Gastroesophageal sphincter (tissue), 4 donors: ENCODE measurements at regions not wholly inside any gene's neighbourhood (a gene's known extent, or its start where the extent isn't known, plus 50 kb on each side); places are given as distances from the start of the nearest gene placed in this dataset.

Experiments
- ATAC-seq: fragments of 150-250 bp; one replicate; pipeline ENCODE4 v1.9.1; 2016; ENCODE audit warnings: mild to moderate bottlenecking, moderate library complexity
- H3K27ac ChIP-seq, 4 donors: fragments of 200-600 bp; sonication (generic) in 3 of 4; 1 replicate in 3 of 4; 2 replicates in 1 of 4; pipeline ENCODE4 v1.5.1; 2016 to 2019
- H3K27me3 ChIP-seq: fragments of 200-600 bp; sonication (generic); one replicate; pipeline ENCODE4 v1.5.1; 2019
- H3K36me3 ChIP-seq, 2 donors: fragments of 200-600 bp; sonication (generic); one replicate each; pipeline ENCODE4 v1.5.1; 2019; ENCODE audit warnings: control low read depth in 1 of 2
- H3K4me1 ChIP-seq, 3 donors: fragments of 200-600 bp; sonication (generic); 1 replicate in 2 of 3; 2 replicates in 1 of 3; pipeline ENCODE4 v1.5.1; 2016 to 2019; ENCODE audit warnings: control low read depth in 2 of 3
- H3K4me3 ChIP-seq, 2 donors: fragments of 200-600 bp; sonication (generic); one replicate each; pipeline ENCODE4 v1.5.1; 2019; ENCODE audit warnings: mild to moderate bottlenecking in 1 of 2, moderate library complexity in 1 of 2
- H3K9me3 ChIP-seq, 3 donors: fragments of 200-600 bp; sonication (generic); one replicate each; pipeline ENCODE4 v1.5.1; 2017 to 2019; ENCODE audit warnings: control low read depth in 2 of 3
- CTCF ChIP-seq, 4 experiments: fragments of 200-600 bp in 2 of 4; fragments of 450-650 bp in 2 of 4; sonication (generic) in 1 of 4; IDR thresholded peaks; one replicate each; pipeline ENCODE4 v1.5.1; 2017 to 2019; ENCODE audit warnings: antibody characterized with exemption in 4 of 4, mild to moderate bottlenecking in 2 of 4, moderate library complexity in 2 of 4
- EP300 ChIP-seq: sonication (generic); formaldehyde crosslinking; IDR thresholded peaks from one replicate; pipeline ENCODE4 v1.6.1; 2017; ENCODE audit warnings: antibody characterized with exemption, mild to moderate bottlenecking
- POLR2A ChIP-seq, 2 donors: fragments of 450-650 bp; IDR thresholded peaks; one replicate each; pipeline ENCODE4 v1.6.1; 2017; ENCODE audit warnings: antibody characterized with exemption in 2 of 2, mild to moderate bottlenecking in 2 of 2, moderate library complexity in 1 of 2
- POLR2AphosphoS5 ChIP-seq: sonication (generic); formaldehyde crosslinking; IDR thresholded peaks from one replicate; pipeline ENCODE4 v1.6.1; 2017; ENCODE audit warnings: antibody characterized with exemption
- WGBS, 2 donors: methylation state at CpG; one replicate each; pipeline ENCODE4 v1.1.5; 2018; ENCODE audit warnings: low coverage in 1 of 2; 5-methylcytosine and 5-hydroxymethylcytosine counted together

DNA sequence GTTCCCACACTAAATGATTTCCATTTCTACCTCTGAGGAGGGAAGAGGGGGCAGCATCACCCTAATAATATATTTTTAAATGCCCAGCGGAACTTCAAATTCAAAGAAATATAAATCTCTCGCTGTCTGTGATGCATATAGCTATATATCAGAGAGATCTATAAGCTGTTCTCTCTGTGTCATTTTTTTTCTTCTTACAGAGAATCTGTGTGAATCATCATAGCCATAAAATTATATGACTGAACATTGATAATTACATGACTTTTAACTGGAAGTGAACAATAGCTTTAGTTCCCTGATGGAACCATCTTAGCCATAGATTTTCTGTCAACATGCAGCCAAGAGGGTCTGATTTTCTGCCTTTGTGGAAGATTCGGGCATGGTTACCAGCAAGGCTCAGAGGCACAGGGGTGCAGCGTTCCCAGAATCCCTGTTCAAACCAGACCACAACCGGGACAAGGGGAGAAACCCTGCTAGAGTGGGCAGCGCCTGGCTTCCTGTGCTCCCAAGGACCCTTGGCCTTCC is 93.7 kb upstream of the OSMR start:
- 87 to 93% methylated on average over 2 to 6 of the region's 6 CpGs for WGBS, 2 donors
- TF ChIP-seq POLR2AphosphoS5 (no peak), CTCF (IDR thresholded peaks at IDR 0.05) (no peak), EP300 (no peak), POLR2A (IDR thresholded peaks at IDR 0.05) (no peak)
- peaks cover 0 to 2% (median 0%) of the 10 kb centered on the region in 3 donors for H3K4me1 ChIP-seq
- H3K36me3 ChIP-seq: no peaks in the 10 kb centered on the region
- no peak overlapping the region for H3K4me3 ChIP-seq
- H3K27me3 ChIP-seq: no peaks in the 10 kb centered on the region
- ATAC-seq: no peak
- H3K27ac ChIP-seq: no peak overlapping the region
- H3K9me3 ChIP-seq: no peaks in the 10 kb centered on the region

- ATAC-seq: no peak
- Histone ChIP-seq H3K4me3 (no peak overlapping the region), H3K36me3 (no peaks in the 10 kb centered on the region), H3K27me3 (no peaks in the 10 kb centered on the region), H3K27ac (no peak overlapping the region), H3K9me3 (no peaks in the 10 kb centered on the region), H3K4me1 (peaks cover 0 to 7% (median 0%) of the 10 kb centered on the region in 3 donors)
- TF ChIP-seq POLR2AphosphoS5 (no peak), POLR2A (IDR thresholded peaks at IDR 0.05) (no peak), CTCF (IDR thresholded peaks at IDR 0.05) (no peak), EP300 (no peak)
- 77 to 82% methylated on average over 2 to 4 of the region's 4 CpGs for WGBS, 2 donors
These were observed 93.2 kb upstream of the OSMR start for GRCh38 chr5:38752622-38753021.

GRCh38 chr5:38753141-38753540 is 92.7 kb upstream of the OSMR start:
- Histone ChIP-seq H3K27ac (no peak overlapping the region), H3K9me3 (no peaks in the 10 kb centered on the region), H3K27me3 (no peaks in the 10 kb centered on the region), H3K4me1 (peaks cover 0 to 12% (median 0%) of the 10 kb centered on the region in 3 donors), H3K4me3 (no peak overlapping the region), H3K36me3 (no peaks in the 10 kb centered on the region)
- TF ChIP-seq EP300 (no peak), POLR2A (IDR thresholded peaks at IDR 0.05) (no peak), POLR2AphosphoS5 (no peak), CTCF (IDR thresholded peaks at IDR 0.05) (no peak)
- ATAC-seq: no peak
- 70 to 93% methylated on average over 2 to 3 of the region's 3 CpGs for WGBS, 2 donors

GRCh38 chr5:38753776-38754175 is 92.0 kb upstream of the OSMR start:
- WGBS, 2 donors: 72 to 83% methylated on average over 3 of the region's 5 CpGs
- no peaks in the 10 kb centered on the region for H3K9me3 ChIP-seq
- H3K4me3 ChIP-seq: no peak overlapping the region
- no peaks in the 10 kb centered on the region for H3K36me3 ChIP-seq
- TF ChIP-seq CTCF (IDR thresholded peaks at IDR 0.05) (no peak), POLR2AphosphoS5 (no peak), EP300 (no peak)
- no peak for ATAC-seq
- peaks cover 0 to 17% (median 0%) of the 10 kb centered on the region in 3 donors for H3K4me1 ChIP-seq
- no peaks in the 10 kb centered on the region for H3K27me3 ChIP-seq
- H3K27ac ChIP-seq: no peak overlapping the region

GRCh38 chr5:38755181-38755580 is 90.6 kb upstream of the OSMR start:
- no peak for ATAC-seq
- Histone ChIP-seq H3K27ac (no peak overlapping the region), H3K9me3 (no peaks in the 10 kb centered on the region), H3K36me3 (no peaks in the 10 kb centered on the region), H3K4me3 (no peak overlapping the region), H3K4me1 (peaks cover 0 to 24% (median 3%) of the 10 kb centered on the region in 3 donors), H3K27me3 (no peaks in the 10 kb centered on the region)
- no peak for TF ChIP-seq EP300
- TF ChIP-seq POLR2A (IDR thresholded peaks at IDR 0.05): no peak
- TF ChIP-seq CTCF (IDR thresholded peaks at IDR 0.05): no peak
- no peak for TF ChIP-seq POLR2AphosphoS5
- WGBS, 2 donors: 65 to 87% methylated on average over 2 of the region's 2 CpGs
